PC-9 (cell line): ENCODE measurements at regions not wholly inside any gene's neighbourhood (a gene's known extent, or its start where the extent isn't known, plus 50 kb on each side); places are given as distances from the start of the nearest gene placed in this dataset.

Source experiments
- EZH2 ChIP-seq: fragments of 200-600 bp; sonication (generic); IDR thresholded peaks from 2 replicates; pipeline ENCODE4 v1.8.0; 2017; ENCODE audit warnings: antibody characterized with exemption, low read depth
- TF ChIP-seq, protein P1 (sequence below): fragments of 200-600 bp; sonication (generic); conservative IDR thresholded peaks from 2 replicates; pipeline ENCODE4 v1.6.1; 2017; ENCODE audit warnings: mixed run types, antibody characterized with exemption, mild to moderate bottlenecking, moderate library complexity

DNA sequence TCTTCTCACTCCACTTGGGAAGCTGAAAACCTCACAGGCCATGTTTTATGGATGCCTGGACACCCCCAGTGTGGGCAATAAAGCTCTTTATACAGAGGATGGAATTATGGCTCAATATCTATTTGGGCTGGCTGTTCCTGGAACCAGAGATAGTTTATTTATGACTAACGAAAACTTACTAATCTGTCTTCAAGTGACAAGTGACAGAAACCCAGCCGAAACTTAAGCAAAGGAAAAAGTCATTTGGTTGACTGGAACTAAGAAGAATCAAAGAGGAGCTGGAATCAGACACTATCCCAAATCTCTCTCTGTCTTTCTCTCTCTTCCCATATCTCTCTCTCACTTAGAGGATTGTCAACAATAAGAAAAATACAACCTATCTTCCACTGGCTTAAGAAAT is 78.3 kb upstream of the CDK6 start:
- TF ChIP-seq, protein P1, sequence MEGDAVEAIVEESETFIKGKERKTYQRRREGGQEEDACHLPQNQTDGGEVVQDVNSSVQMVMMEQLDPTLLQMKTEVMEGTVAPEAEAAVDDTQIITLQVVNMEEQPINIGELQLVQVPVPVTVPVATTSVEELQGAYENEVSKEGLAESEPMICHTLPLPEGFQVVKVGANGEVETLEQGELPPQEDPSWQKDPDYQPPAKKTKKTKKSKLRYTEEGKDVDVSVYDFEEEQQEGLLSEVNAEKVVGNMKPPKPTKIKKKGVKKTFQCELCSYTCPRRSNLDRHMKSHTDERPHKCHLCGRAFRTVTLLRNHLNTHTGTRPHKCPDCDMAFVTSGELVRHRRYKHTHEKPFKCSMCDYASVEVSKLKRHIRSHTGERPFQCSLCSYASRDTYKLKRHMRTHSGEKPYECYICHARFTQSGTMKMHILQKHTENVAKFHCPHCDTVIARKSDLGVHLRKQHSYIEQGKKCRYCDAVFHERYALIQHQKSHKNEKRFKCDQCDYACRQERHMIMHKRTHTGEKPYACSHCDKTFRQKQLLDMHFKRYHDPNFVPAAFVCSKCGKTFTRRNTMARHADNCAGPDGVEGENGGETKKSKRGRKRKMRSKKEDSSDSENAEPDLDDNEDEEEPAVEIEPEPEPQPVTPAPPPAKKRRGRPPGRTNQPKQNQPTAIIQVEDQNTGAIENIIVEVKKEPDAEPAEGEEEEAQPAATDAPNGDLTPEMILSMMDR = no peak
- TF ChIP-seq EZH2 = no peak
